Astrocyte of the cerebellum (primary cell): ENCODE measurements at regions not wholly inside any gene's neighbourhood (a gene's known extent, or its start where the extent isn't known, plus 50 kb on each side); places are given as distances from the start of the nearest gene placed in this dataset.
A peak's percentile ranks its signal among the peaks of the same experiment; 100 is the strongest.

Source experiments
- DNase-seq: peaks from one replicate; pipeline ENCODE4 v3.0.0-alpha.2; 2011; ENCODE audit warnings: low read depth
- H3K4me3 ChIP-seq: 2 replicates; pipeline ENCODE4 v1.5.1; 2011; ENCODE audit warnings: mild to moderate bottlenecking, low read depth, low read length, moderate library complexity
- in situ Hi-C: cut with HindIII; loops from 2 replicates; pipeline ENCODE4 v1.10.0; 2017; ENCODE audit warnings: low sequenced_read_pairs
- TF ChIP-seq, protein P1 (sequence below): IDR thresholded peaks from 2 replicates; pipeline ENCODE4 v1.5.1; 2012; ENCODE audit warnings: low read length, low read depth, moderate library complexity, mild to moderate bottlenecking; ENCODE audit errors: missing control alignments

DNA sequence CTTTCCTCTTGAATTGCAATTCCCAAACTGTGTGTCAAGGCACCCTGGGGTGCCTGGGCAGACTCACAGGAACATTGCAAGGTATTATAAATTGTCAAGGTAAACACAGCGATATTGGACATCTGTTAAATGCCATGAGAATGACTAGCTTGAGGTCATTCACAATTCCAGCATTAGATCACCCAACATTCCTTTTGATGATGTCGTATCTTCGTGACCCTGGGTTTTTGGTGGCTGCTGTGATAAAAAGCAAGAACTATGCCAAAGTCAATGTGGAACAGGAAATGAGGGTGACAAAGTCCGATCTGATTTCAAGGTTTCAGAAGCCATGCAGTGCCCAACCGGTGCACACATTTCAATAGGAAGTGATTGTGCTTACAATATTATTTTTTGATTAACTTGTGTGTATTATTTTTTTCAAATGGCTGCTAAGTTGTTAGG is 458.4 kb downstream of the MIAT start:
- in situ Hi-C loops, result no loop called here
- TF ChIP-seq, protein P1, sequence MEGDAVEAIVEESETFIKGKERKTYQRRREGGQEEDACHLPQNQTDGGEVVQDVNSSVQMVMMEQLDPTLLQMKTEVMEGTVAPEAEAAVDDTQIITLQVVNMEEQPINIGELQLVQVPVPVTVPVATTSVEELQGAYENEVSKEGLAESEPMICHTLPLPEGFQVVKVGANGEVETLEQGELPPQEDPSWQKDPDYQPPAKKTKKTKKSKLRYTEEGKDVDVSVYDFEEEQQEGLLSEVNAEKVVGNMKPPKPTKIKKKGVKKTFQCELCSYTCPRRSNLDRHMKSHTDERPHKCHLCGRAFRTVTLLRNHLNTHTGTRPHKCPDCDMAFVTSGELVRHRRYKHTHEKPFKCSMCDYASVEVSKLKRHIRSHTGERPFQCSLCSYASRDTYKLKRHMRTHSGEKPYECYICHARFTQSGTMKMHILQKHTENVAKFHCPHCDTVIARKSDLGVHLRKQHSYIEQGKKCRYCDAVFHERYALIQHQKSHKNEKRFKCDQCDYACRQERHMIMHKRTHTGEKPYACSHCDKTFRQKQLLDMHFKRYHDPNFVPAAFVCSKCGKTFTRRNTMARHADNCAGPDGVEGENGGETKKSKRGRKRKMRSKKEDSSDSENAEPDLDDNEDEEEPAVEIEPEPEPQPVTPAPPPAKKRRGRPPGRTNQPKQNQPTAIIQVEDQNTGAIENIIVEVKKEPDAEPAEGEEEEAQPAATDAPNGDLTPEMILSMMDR, result no peak
- no peak overlapping the region for H3K4me3 ChIP-seq
- DNase-seq, result peak; percentile 66

DNA sequence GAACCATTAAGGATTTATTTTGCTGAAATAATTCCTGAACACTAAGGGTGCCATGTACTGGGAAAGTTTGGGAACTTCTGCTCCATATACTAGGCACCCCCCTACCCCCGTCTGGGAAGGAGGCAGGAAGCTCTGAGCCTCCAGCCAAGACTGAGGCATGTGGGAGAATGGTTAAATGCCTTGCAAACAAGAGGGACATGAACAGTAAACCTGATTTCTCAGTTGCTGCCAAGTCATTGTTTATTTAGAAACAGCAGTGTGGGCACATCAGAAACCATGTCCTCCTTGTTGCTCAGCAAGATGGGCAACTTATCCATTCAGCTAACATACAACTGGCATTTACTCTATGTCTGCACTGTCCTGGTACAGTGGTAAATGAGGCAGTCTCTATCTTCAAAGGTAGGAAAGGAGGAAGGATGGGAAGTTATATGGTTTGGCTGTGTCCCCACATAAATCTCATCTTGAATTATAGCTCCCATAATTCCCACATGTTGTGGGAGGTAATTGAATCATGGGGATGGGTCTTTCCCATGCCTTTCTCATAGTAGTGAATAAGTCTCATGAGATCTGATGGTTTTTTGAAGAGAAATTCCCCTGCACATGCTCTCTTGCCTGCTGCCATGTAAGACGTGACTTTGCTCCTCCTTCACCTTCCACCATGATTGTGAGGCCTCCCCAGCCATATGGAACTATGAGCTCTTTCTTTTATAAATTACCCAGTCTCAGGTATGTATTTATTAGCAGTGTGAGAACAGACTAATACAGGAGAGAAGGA is 459.1 kb downstream of the MIAT start:
- in situ Hi-C loops, result no loop called here

DNA sequence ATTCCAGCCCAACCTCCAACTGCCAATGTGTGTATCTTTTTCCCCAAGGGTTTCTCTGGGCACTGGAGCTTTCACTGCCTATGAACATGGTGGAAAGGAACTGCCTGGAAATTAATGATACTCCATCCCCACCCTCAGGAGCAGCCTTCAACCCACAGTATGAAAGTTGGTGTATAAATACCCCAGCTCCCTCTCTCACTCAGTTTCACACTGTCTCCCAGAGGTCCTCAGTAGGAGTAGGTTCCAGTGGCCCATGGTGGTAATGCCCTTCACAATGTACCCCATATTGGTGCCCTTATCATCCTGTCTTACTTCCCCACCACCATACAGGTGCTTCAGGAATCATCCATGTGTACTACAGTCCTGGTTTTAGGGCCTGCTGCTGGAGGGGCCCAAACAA is 462.6 kb downstream of the MIAT start:
- in situ Hi-C loops, result no loop called here
- no peak for DNase-seq
- H3K4me3 ChIP-seq, result no peak overlapping the region
- TF ChIP-seq, protein P1, result no peak

More for the DNA sequence above, 459.1 kb downstream of the MIAT start:
- no peak for DNase-seq
- TF ChIP-seq, protein P1, result no peak
- no peak overlapping the region for H3K4me3 ChIP-seq

DNA sequence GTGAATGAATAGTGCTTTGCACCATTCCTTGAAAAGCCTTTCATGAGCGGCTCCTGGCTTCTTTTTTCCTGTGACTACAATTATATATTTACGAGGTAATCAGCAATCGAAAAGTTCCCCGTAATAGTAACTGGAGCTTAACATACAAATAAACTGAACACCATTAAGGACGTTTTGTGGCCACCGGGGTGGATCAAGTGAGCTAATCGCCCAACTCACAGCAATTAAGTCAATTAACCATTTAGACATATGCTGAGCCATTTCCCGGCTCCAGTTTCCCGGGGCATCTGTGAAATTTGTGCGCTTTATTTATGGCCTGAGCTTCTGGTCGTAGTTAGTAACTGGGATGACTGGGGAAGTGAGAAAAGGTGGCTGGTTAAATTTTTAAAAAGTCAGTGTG is 465.2 kb downstream of the MIAT start:
- H3K4me3 ChIP-seq, result no peak overlapping the region
- DNase-seq, result no peak
- in situ Hi-C loops, result no loop called here
- TF ChIP-seq, protein P1, result no peak

DNA sequence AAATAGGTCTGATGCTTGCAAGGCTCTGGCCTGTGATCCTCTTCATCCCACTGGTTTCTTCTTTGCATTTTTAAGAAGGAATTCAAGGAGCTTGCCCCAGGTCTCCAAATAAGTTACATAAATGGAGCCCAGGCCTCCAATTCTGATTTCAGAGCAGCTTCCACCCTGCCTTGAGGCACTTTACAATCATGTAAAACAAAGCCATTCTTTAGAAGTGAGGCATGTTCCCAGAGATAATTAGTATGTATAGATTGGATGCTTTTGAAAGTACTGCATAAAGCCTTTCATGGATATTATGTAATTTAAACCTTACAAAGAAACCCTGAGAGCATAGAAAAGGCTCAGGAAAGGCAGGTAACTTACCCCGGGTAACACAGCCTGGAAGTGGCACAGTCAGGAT is 466.5 kb downstream of the MIAT start:
- DNase-seq, result no peak
- TF ChIP-seq, protein P1, result no peak
- no peak overlapping the region for H3K4me3 ChIP-seq
- in situ Hi-C loops, result no loop called here

DNA sequence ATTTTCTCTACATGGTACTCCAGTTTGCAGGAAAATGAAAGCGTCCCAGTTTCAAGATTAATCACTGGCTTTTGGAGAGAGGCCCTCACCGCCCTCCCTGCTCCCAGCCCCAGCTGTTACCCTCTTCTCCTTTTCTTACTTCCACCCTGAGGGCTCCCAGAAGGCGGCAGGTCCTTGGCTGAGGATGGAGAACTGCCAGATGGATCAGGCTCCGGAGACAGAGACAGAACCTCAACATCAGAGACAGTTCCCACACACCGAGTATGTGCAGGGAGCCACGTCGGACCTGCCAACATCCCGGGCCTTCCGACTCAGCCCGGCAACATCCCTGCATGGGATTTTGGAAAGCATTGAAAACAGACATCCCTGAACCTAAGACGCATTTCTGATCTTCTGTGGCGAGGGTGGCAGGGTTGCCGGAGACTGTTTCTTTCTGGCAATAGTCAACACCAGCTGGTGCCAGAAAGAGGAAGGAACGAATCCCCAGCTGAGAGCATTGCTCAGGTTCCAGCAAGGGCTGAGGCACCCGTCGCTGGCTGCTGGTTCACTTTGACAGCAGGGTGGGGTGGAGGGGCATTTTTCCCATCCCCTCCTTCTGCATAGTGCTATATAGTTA is 467.1 kb downstream of the MIAT start:
- DNase-seq, result no peak
- no peak overlapping the region for H3K4me3 ChIP-seq
- in situ Hi-C loops, result no loop called here
- TF ChIP-seq, protein P1, result no peak
